ENCODE measurements at regions not wholly inside any gene's neighbourhood (a gene's known extent, or its start where the extent isn't known, plus 50 kb on each side); places are given as distances from the start of the nearest gene placed in this dataset.
"Not testable (repeated sequence)": the region's sequence is repeated elsewhere in the genome, so short reads cannot be mapped to it uniquely, and the experiment has no call there.

DNA sequence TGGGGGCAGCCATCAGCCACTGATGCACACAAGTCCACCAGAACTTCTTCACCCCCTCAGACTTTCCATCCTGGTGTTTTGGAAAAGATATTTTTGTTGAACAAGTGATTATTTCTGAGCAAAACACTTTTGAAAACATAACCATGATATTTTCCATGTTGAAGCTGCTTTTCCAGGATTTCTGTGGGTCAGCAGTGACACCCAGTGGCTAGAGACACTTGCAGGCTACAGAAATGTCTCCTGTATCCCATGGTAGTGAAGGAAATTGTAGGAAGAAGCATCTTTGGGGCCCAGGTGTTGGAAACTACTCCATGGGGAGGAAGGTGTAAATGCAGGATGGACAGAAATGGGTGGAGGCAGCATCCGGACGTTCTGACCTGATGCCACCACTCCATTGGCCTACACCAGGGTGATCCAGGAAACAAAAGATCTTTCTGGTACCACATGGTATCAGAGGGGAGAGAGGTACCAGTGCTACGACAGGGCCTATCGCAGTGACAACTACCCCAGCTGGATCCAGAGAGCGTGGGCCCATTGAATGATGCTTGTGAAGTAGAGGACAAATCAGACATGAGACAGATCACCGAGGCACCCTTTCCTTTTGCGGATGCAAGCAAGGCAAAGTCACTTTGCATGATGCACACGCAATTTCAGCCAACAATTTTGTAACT is 111.7 kb upstream of the COBL start:
- DNase-seq: no peak

DNA sequence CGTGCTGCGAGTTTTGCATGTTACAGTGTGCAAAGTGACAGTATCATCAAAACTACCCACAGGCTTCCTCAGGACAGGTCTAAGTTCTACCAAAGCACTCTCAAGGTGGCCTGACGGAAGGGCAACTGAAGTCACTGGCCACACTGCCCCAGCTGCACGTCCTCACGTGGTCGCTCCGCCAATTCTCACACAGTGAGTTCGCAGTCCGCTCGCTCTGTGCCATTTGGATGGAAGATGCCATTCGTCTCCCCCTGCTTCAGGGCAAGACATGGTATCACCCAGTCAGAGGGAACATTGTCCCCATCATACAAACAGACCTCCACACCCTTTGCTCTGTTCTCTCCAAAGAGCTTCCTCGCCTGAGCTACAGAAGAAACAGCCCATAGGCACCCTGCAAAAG is 109.6 kb upstream of the COBL start:
- DNase-seq: no peak

DNA sequence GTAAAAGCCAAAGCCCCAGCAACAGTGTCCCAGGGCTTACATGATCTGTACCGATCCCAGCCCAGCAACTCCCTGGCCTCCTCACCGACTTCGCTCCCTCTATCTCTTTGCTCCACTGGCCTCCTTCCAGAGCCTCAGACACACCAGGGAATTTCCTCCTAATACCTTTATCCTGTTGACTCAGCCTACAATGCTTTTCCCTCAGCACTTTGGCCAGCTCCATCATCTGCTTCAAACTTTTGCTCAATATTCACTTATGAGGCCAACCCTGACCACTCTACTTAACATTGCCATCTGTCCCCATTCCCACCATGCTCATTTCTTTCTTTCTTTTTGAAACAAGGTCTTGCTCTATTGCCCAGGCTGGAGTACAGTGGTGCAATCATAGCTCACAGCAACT is 93.3 kb upstream of the COBL start:
- DNase-seq: not testable (repeated sequence)

DNA sequence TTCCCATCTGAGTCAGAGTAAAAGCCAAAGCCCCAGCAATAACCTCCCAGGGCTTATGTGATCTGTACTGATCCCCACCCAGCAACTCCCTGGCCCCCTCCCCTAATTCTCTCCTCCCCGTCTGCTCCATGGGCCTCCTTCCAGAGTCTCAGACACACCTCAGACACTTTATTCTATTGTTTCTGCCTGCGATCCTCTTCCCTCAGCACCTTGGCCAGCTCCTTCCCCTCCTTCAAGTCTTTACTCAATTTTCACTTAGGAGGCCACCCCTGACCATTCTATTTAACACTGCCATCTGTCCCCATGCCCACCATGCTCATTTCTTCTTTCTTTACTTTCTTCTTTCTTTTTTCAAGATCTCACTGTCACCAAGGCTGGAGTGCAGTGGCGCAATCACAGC is 81.0 kb upstream of the COBL start:
- not testable (repeated sequence) for DNase-seq

DNA sequence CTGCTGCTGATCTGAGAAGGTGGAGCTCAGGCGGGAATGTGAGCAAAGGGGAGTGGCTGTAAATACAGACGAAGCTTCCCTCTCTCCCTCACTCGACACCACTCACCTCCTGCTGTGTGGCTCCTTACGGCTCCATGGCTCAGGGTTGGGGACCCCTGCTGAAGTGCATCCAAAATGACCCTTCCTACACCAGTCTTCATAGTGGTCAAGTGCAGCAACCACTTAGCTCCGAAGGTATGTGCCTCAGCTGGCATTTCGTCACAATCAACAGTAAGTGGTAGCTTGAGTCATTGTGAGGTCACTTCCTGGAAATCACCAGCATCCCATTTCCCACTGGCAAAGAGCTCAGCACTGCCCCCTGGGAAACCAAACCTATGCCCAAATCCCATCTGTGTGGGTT is 76.4 kb upstream of the COBL start:
- not testable (repeated sequence) for DNase-seq

DNA sequence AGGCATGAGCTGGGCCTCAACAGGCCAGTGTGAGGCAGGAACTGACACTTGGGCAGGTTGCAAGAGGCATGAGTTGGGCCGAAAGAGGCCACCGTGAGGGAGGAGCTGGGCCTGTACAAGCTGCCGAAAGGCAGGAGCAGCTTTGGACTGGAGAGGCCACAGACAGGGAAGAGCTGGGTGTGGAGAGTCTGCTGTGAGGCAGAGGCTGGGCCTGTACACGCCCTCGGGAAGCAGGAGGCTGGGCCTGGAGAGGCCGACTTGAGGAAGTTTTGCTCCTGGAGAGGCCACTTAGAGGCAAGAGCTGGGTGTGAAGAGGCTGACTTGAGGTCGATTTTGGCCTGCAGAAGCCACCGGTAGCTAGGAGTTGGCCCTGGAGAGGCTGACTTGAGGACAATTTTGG is 73.3 kb upstream of the COBL start:
- not testable (repeated sequence) for DNase-seq

DNA sequence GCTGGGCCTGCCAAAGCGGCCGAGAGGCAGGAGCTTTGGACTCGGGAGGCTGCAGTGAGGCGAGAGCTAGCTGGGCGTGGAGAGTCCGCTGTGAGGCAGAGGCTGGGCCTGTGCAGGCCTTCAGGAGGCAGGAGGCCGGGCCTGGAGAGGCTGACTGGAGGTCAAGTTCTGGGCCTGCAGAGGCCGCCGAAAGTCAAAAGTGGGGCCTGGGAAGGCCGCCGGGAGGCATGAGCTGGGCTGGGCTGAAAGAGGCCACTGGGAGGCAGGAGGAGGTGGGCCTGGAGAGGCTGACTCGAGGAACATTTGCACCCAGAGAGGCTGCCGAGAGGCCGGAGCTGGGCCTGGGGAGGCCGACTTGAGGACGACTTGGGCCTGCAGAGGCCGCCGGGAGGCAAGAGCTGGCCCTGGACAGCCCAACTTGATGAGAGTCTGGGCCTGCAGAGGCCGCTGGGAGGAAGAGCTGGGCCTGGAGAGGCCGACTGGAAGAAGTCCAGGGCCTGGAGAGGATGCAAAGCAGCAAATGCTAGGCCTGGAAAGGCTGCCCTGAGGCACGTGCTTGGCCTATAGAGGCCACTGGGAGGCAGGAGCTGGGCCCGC is 72.7 kb upstream of the COBL start:
- not testable (repeated sequence) for DNase-seq

DNA sequence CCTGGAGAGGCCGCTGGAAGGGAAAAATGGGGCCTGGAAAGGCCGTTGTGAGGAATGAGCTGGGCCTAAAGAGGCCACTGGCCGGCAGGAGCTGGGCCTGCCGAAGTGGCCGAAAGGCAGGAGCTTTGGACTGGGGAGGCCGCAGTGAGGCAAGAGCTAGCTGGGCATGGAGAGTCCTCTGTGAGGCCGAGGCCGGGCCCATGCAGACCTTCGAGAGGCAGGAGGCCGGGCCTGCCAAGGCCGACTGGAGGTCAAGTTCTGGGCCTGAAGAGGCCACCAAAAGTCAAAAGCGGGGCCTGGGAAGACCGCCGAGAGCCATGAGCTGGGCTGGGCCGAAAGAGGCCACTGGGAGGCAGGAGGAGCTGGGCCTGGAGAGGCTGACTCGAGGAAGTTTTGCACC is 71.6 kb upstream of the COBL start:
- DNase-seq: not testable (repeated sequence)

DNA sequence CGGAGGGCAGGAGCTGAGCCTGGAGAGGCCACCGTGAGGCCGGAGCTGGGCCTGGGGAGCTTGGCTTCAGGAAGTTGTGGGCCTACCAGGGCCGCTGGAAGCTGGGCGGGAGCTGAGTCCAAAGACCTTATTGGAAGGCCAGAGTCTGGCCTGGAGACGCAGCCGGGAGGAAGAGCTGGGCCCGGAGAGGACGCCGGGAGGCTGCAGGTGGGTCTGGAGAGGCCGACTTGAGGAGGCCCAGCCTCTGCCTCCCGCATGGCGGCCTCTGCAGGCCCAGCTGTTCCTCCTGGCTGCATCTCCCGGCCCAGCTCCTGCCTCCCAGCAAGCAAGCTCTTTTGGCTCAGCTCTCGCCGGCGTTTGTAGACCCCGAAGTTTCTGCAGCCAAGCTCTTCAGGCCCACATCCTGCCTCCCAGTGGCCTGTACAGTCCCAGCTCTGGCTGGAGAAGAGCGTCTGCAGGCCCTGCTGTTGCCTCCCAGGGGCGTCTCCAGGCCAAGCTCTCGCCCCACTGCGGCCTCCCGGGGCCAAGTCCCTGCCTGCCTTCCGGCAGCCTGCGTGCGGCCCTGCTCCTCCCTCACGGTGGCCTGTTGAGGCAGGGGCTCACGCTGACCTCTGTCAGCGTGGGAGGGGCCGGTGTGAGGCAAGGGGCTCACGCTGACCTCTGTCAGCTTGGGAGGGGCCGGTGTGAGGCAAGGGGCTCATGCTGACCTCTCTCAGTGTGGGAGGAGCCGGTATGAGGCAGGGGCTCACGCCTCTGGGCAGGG is 70.4 kb upstream of the COBL start:
- not testable (repeated sequence) for DNase-seq

DNA sequence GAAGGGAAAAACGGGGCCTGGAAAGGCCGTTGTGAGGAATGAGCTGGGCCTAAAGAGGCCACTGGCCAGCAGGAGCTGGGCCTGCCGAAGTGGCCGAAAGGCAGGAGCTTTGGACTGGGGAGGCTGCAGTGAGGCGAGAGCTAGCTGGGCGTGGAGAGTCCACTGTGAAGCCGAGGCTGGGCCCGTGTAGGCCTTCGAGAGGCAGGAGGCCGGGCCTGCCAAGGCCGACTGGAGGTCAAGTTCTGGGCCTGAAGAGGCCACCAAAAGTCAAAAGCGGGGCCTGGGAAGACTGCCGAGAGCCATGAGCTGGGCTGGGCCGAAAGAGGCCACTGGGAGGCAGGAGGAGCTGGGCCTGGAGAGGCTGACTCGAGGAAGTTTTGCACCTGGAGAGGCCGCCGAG is 69.6 kb upstream of the COBL start:
- not testable (repeated sequence) for DNase-seq

DNA sequence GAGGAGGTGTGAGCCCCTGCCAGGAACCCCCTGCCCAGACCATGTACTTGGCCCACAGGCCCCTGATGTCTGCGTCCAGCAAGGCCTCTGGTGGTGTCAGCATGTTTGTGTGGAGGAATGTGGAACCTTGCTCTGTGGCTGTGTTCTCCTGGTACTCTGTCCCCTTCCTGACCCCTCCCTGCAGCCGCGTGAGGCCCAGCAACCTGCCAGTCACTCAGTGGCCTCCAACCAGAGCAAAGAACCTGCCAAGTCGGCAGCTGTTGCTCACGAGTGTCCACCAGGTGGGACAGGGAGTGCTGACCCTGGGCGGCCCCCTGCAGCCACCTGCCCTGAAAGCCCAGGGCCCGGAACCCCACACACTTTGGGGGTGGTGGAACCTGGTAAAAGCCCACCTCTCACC is 65.6 kb upstream of the COBL start:
- DNase-seq: not testable (repeated sequence)

DNA sequence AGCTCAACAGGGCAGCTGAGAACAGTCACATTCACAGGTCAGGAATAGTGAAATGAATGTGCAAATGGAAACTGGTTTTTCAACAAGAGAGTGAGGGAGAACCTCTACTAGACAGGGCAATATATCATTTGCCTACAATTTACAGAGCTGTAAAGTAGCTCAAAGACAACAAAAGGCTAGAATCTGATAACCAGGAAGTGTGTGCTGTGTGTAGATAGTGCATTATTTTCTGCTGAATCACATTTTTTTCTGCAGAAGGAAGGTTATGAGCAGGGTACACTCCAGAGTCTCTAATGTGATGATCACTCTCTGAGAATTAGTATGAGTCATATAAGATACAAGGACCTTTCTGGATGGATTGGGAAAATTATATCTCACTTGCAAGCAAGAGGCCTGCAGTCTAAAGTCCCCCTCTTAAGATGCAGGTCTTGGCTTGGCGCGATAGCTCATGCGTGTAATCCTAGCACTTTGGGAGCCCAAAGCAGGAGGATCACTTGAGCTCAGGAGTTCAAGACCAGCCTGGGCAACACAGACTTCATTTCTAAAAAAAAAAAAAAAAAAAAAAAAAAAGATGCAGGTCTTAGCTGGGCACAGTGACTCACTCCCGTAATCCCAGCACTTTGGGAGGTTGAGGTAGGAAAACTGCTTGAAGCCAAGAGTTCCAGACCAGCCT is 59.9 kb upstream of the COBL start:
- no peak for DNase-seq

DNA sequence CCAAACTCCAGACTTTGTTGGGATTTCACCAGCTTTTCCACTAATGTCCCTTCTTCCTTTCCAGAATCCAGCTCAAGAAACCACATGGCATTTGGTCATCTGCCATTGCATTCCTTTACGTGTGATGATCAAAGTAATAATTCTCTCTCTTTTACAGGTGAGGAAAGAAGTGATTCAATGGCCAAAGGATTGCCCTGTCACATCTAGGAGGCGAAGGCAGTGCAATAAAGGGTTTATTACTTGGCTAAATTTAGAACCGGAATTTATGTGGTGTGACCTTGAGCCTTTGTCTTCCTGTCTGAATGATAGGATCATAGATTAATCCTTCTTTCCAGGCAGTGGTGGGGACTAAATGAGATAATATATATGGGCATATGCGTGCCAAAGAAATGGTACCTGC is 58.3 kb upstream of the COBL start:
- DNase-seq: no peak

DNA sequence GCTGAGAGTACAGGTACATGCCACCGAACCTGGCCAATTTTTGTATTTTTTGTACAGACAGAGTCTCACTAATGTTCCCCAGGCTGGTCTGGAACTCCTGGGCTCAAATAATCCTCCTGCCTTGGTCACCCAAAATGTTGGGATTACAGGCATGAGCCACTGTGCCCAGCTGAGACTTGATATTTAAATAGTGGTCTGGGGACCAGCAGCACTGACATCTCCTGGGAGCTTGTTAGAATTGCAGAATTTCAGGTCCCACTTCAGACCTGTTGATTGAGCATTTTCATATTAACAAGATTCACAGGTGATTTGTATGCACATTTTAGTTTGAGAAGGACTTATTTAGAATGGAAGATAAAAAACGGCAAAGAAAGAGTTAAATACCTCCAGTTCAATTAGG is 57.0 kb upstream of the COBL start:
- not testable (repeated sequence) for DNase-seq

DNA sequence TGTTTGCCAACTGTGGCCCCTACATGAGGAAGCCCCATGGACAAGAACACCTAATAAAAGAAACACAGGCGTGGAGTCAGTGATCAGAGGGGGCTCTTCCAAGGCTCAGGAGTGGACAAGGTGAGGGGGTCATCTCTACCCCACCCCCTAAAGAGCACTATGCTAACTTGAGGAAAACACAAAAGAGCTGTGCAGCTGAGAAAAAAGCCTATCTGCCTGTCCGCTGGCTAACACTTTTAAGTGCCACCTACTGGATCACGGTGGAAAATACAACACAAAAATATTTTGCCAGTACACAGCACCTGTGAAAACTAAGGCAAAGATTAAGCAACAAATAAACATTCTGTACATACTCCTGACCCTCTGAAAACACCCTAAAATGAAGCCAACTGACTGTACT is 53.1 kb upstream of the COBL start:
- no peak for DNase-seq

DNA sequence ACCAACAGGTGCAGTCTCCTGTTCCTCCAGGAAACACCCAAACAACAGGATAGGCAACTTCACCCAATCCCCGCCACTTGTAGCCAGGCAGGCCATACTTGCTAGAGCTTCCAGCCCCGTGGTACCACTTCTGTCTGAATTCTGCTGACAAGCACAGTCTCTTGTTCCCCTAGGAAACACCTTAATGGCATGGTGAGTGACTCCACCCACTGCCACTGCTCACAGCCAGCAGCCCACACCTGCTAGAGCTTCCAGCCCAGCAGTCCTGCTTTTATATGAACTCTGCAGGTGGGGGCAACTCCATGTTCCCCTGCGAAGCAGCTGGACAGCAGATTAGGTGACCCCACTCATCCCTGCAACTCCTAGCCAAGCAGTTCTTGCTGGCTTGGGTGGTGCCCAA is 52.6 kb upstream of the COBL start:
- DNase-seq: not testable (repeated sequence)

DNA sequence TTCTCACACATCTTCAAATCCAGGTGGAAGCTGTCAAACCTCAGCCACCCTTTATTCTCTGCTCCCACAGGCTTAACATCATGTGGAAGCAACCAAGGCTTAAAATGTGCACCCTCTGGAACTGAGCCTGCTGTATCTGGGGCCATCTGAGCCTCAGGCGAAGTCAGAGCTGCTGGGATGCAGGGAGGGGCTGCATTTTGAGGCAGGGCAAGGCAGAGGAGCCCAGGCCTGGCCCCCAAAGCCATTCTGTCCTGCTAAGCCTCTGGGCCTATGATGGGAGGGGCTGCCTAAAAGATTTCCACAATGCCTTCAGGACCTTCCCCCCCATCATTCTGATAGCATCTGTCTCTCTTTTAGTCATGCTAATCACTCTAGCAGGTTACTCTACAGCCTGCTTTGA is 51.7 kb upstream of the COBL start:
- no peak for DNase-seq

DNA sequence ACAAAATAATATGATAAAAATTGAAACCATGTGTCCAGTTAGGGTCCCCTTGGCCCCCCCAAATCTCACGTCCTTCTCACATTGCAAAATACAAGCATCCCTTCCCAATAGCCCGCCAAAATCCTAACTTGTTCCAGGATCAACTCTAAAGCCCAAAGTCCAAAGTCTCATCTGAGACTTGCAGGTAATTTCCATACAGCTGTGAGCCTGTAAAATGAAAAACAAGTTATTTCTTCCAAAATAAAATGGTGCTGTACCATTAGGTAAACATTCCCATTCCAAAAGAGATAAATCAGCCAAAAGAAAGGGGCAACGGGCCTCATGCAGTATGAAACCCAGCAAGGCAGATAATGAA is 51.0 kb upstream of the COBL start:
- DNase-seq: no peak

DNA sequence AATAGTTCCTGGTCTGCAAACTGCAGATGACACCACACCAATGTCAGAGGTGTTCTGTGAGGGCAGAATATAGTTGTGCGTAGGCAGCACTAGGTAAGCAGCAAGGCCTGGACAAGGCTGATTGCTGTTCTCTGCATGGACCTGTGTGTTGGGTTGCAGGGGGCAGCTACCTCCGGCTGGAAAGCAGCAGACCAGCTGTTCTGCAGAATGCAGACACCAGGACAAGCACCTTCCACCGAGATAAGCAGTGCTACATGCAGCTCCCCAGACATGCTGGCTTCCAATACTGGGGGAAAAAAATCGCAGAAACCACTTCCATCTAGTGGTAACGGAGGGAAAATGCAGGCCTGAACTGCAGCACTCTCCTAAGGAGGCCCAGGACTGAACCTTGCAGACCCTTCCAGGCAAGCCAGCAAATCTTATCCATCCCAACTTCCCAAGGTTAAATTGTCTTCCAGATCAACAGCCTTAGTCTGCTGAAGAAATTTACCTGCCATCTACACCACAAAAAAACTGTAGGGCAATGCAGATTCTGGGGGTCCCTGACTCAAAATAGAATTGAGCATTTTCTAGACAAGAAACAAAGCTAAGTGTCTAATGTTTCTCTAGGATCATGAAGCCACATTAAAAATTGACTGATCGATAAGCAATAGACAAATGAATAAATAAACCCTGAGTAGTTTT is 50.5 kb upstream of the COBL start:
- no peak for DNase-seq

Data from skin of body (tissue), 1 donor.